Neutrophil (primary cell): ENCODE measurements at regions not wholly inside any gene's neighbourhood (a gene's known extent, or its start where the extent isn't known, plus 50 kb on each side); places are given as distances from the start of the nearest gene placed in this dataset.
"Not testable (repeated sequence)": the region's sequence is repeated elsewhere in the genome, so short reads cannot be mapped to it uniquely, and the experiment has no call there.

Source experiments
- H3K27ac ChIP-seq: fragments of 200-600 bp; sonication (generic); 2 replicates; pipeline ENCODE4 v1.5.1; 2016; ENCODE audit warnings: mild to moderate bottlenecking, moderate library complexity
- H3K27me3 ChIP-seq: fragments of 200-600 bp; sonication (generic); 2 replicates; pipeline ENCODE4 v1.6.0; 2016; ENCODE audit warnings: mild to moderate bottlenecking
- H3K36me3 ChIP-seq: fragments of 200-600 bp; sonication (generic); 2 replicates; pipeline ENCODE4 v1.5.1; 2017
- H3K4me1 ChIP-seq, 2 experiments: fragments of 200-600 bp in 1 of 2; sonication (generic) in 1 of 2; 1 replicate in 1 of 2; 2 replicates in 1 of 2; pipeline versions ENCODE4 v1.5.1 to v1.6.1; 2013 to 2016; ENCODE audit warnings: low read depth in 1 of 2, low read length in 1 of 2, mild to moderate bottlenecking in 1 of 2, moderate library complexity in 1 of 2; ENCODE audit not compliant: control insufficient read depth in 1 of 2, insufficient read depth in 1 of 2
- H3K4me3 ChIP-seq, 2 experiments: fragments of 200-600 bp in 1 of 2; sonication (generic) in 1 of 2; 1 replicate in 1 of 2; 2 replicates in 1 of 2; pipeline ENCODE4 v1.5.1; 2013 to 2016; ENCODE audit warnings: low read depth in 1 of 2, low read length in 1 of 2, mild to moderate bottlenecking in 1 of 2, moderate library complexity in 1 of 2
- H3K9me3 ChIP-seq: fragments of 200-600 bp; sonication (generic); 2 replicates; pipeline ENCODE4 v1.5.1; 2016
- CTCF ChIP-seq: fragments of 200-600 bp; sonication (generic); IDR thresholded peaks from 2 replicates; pipeline ENCODE4 v1.5.1; 2016; ENCODE audit warnings: antibody characterized with exemption

- Histone ChIP-seq H3K36me3 (no peaks in the 10 kb centered on the region), H3K4me1 (no peaks in the 10 kb centered on the region), H3K27ac (no peak overlapping the region), H3K4me3 (no peak overlapping the region), H3K27me3 (no peaks in the 10 kb centered on the region), H3K9me3 (no peaks in the 10 kb centered on the region)
- TF ChIP-seq CTCF: no peak
Observed at GRCh38 chr4:131566026-131566425, 1583.1 kb upstream of the PCDH10 start.

- Histone ChIP-seq H3K4me1 (no peaks in the 10 kb centered on the region), H3K36me3 (no peaks in the 10 kb centered on the region), H3K27me3 (no peaks in the 10 kb centered on the region), H3K27ac (no peak overlapping the region), H3K9me3 (no peaks in the 10 kb centered on the region), H3K4me3 (no peak overlapping the region)
- TF ChIP-seq CTCF: no peak
Observed at GRCh38 chr4:131584587-131584986, 1564.5 kb upstream of the PCDH10 start.

- H3K4me3 ChIP-seq: no peak overlapping the region
- no peaks in the 10 kb centered on the region for H3K9me3 ChIP-seq
- no peak for TF ChIP-seq CTCF
- H3K27ac ChIP-seq: no peak overlapping the region
- H3K36me3 ChIP-seq: no peaks in the 10 kb centered on the region
- H3K4me1 ChIP-seq: no peaks in the 10 kb centered on the region
- no peaks in the 10 kb centered on the region for H3K27me3 ChIP-seq
Observed at GRCh38 chr4:131595140-131595539, 1554.0 kb upstream of the PCDH10 start.

- Histone ChIP-seq H3K4me1 (no peaks in the 10 kb centered on the region), H3K27ac (no peak overlapping the region), H3K4me3 (no peak overlapping the region), H3K27me3 (no peaks in the 10 kb centered on the region), H3K36me3 (no peaks in the 10 kb centered on the region), H3K9me3 (no peaks in the 10 kb centered on the region)
- no peak for TF ChIP-seq CTCF
Observed at GRCh38 chr4:131603705-131604104, 1545.4 kb upstream of the PCDH10 start.

GRCh38 chr4:131609039-131609438 lies 1540.1 kb upstream of the PCDH10 start:
- no peaks in the 10 kb centered on the region for H3K4me1 ChIP-seq
- no peak for TF ChIP-seq CTCF
- no peak overlapping the region for H3K4me3 ChIP-seq
- H3K27ac ChIP-seq: no peak overlapping the region
- H3K36me3 ChIP-seq: no peaks in the 10 kb centered on the region
- H3K9me3 ChIP-seq: no peaks in the 10 kb centered on the region
- no peaks in the 10 kb centered on the region for H3K27me3 ChIP-seq

- H3K27me3 ChIP-seq, H3K27ac ChIP-seq, H3K4me1 ChIP-seq, H3K36me3 ChIP-seq, H3K9me3 ChIP-seq, H3K4me3 ChIP-seq: not testable (repeated sequence)
Observed at GRCh38 chr4:131610517-131610916, 1538.6 kb upstream of the PCDH10 start.
